Fibroblast of gingiva (primary cell): ENCODE measurements at regions not wholly inside any gene's neighbourhood (a gene's known extent, or its start where the extent isn't known, plus 50 kb on each side); places are given as distances from the start of the nearest gene placed in this dataset.

Source experiments
- DNase-seq: peaks from one replicate; pipeline ENCODE4 v3.0.0-alpha.2; 2011; ENCODE audit warnings: low read depth

DNA sequence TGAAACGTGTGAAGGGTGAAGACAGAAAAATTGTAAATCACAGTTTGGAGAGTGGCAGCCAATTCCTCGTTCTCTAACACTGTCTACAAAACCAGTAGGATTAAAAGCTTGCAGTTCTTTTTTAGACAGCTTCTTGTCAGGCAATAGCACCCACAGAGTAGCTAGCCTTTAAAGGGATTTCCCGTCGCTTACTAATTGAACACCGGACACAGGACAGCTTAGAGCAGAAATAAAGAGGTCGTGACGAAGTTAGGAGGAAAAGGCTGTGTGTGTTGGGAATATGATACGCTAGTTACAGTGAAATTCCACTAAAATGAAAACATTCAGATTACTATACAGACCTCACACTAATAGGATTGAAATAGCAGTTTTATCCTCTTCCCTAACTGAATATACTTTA is 149.1 kb upstream of the FLRT2 start:
- DNase-seq, result peak; percentile 34

- no peak for DNase-seq
Measured at GRCh38 chr14:85382341-85382740, 147.6 kb upstream of the FLRT2 start.

GRCh38 chr14:85387181-85387580 is 142.8 kb upstream of the FLRT2 start:
- DNase-seq, result no peak

DNA sequence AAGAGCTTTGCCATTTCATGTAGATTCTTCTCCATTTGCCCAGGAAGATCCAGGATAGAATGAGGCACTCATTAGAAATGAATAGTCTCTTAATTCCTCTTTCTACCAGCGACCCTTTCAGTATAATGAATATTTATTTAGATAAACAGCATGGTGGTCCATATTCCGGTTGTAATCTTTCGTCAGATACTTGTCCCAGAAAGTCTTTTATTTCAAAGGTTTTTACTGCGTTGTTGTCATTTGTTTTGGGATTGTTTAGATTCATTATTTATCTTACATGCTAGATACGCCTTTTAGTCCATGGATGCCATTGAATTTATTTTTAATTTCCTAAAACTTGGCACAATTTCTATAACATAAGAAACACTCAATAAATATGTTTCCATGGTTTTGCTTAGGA is 139.7 kb upstream of the FLRT2 start:
- no peak for DNase-seq

- DNase-seq, result no peak
Measured at GRCh38 chr14:85391455-85391854, 138.5 kb upstream of the FLRT2 start.

DNA sequence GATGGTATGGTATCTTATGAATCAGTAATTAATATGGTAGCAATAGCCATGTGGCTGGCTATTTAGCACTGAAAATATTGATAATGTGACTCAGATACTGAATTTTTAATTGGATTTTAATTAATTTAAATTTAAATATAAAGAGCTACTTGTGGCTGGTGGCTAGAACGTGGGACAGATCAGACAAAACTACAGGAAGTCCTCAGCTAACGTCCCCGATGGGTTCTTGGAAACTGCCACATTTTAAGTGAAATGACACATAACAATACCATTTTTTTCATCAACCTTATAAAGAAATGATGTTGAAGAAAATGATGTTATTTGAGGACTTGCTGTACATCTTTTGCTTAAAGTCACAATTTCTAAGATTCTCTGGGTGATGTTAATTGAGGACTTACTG is 138.1 kb upstream of the FLRT2 start:
- DNase-seq, result no peak

GRCh38 chr14:85399186-85399585 is 130.8 kb upstream of the FLRT2 start:
- DNase-seq, result no peak

- DNase-seq, result no peak
Measured at GRCh38 chr14:85400678-85401077, 129.3 kb upstream of the FLRT2 start.

GRCh38 chr14:85401384-85401783 is 128.6 kb upstream of the FLRT2 start:
- DNase-seq, result peak; percentile 31

DNA sequence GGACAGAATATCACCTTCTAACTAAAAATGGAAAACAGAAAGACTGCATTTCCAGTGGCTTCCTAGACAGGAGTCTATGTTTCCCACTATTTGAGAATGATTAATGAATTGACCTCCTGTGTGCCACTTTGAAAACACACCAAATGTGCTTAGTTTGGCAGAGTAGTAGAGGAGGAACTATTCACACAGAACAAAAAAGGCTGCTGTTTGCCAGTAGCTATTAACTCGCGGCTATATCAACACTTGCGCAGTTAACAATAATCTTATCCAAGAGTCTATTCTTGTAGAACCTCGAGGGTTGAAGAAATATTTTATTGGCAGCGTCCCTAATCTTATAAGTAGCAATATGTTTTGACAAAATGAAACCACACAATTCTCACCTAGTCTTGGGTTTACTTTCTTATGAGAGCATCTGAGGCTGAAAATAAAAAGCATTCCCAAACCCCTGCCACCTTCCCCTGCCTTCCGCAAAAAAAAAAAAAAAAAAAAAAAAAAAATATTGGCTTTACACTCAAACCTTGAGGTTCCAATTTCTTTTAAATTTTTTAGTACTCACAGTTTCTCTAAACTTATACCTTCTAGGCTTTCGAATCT is 127.3 kb upstream of the FLRT2 start:
- DNase-seq, result no peak

DNA sequence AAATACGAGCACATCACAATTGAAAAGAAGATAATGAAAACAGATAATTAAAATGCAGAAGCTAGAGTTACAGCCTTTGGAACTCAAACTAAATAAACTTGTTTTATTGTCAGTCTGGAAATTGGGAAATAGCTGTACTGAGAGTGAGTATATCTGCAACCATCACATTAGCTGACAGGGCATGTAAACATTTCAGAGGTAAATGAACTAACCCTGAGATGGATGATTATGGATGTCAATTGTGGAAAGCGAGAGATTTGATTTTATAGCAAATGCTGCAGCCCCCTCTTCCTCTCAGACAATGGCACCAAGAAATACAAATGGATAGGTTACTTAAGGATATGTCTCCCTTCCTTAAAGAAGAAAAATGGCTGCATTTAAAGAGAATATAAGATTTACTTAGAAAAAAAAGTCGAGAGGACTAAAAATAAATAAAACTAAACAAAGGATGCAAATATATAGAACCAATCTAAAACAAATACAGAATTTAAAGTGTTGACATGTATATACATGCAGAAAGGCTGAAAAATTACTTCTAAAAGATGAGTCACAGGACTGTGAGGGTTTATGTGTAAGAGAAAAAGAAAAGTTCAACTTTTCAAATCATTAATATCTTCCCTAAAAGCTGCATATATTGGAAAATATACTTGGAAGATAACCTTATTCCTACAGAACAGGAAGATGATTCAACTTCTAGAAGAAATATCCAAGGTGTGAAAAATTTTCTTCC is 120.3 kb upstream of the FLRT2 start:
- DNase-seq, result no peak

DNA sequence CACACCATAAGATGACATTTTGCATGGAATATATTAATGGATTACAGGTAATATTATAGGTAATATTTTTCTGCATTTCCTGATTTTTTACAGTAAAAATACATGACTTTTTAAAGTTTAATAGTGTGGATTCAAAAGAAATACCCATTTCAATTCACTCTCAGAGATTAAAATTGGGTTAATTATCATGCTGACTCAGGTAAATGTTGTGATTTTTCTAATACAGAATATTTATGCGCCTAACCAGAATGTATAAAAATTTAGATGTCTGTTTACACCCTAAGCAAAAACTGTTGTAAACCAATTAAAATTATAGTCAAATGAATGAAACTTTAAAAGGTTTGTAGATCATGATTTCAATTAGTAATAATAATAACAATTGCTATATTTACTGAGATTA is 117.2 kb upstream of the FLRT2 start:
- DNase-seq, result no peak

GRCh38 chr14:85413836-85414526 is 116.0 kb upstream of the FLRT2 start:
- no peak for DNase-seq

DNA sequence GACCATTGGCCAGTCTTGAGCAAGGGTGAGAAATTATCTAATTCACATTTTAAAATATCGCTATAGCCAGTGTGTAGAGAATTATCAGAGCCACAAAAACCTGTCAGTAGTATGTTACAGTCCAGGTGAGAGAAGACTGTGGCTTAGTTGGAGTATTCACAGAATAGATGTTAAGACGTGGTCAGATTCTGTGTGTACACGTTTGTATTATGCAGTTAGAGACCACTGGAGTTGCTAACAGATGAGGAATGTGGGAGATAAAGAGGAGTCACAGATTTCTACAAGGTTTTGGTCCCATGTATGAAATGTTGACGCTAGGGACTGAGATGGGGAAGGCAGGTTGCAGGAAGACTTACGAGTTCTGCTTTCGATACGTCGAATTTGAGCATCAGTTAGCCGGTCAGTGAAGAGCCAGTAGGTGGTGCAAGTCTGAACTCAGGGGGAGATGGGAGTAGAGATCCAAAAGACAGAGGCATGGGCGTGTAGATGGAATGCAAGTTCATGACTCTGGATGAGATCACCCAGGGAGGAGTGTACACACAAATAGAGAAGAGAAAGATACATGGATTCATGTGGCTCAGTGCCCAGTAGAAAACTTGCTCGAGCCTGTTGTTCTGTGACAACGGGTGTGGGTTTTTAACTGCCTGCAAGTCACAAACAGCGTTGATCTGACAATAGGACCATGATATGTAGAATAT is 114.8 kb upstream of the FLRT2 start:
- peak; percentile 49 for DNase-seq

GRCh38 chr14:85416771-85417170 is 113.2 kb upstream of the FLRT2 start:
- peak; percentile 52 for DNase-seq

DNA sequence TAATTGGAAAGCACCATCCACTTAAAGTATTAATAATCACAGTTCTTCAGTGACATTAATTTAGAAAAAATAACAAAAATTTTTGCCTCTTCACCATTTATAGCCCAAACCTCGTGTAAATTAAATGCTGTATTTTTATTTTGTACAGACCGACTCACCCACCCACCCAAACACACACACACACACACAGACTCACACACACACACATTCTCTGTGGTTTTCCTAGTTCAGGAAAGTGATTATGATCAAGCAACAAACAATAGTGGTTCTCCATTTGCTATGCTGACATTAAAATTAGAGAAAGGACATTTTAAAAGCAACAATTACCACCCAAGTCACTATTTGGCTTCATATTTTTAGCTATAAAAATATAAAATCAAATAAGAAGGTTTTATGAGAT is 112.5 kb upstream of the FLRT2 start:
- no peak for DNase-seq

- DNase-seq, result no peak
Measured at GRCh38 chr14:85418721-85419120, 111.2 kb upstream of the FLRT2 start.

GRCh38 chr14:85420278-85420677 is 109.7 kb upstream of the FLRT2 start:
- DNase-seq, result no peak

GRCh38 chr14:85420707-85421106 is 109.2 kb upstream of the FLRT2 start:
- DNase-seq, result no peak

DNA sequence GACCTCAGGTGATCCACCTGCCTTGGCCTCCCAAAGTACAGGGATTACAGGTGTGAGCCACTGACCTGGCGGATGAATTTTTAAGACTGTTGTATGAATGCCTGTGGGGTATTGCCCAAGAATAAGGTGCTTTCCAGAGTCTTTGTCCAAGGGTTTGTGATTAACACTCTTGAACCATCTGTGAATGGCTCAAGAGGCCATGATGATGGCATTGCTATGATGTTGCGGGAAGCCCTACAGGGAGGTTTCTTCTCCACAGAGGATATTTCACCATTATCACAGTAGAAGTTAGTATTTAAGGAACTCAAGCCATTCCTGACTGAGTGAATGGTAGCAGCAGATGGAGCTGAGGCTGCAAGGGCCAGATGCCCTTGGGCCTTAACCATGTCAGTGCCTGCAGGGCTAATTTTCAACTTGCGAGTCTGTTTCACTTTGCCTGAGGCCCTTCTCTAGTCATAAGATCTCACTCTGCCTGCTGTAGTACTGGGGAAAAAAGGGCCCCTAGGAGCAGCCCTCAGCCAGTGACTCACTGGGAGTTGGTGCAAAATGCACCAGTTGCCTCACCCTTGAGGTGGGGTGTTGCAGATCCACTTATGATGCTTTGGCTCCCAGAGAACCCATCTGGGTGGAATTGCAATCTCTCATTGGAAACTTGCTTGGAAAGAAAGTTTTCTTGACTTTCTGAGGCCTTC is 108.6 kb upstream of the FLRT2 start:
- peak; percentile 64 for DNase-seq

GRCh38 chr14:85423889-85424288 is 106.1 kb upstream of the FLRT2 start:
- no peak for DNase-seq

- DNase-seq, result no peak
Measured at GRCh38 chr14:85425507-85425906, 104.4 kb upstream of the FLRT2 start.
